Spinal cord (tissue), 10 donors: ENCODE measurements at regions not wholly inside any gene's neighbourhood (a gene's known extent, or its start where the extent isn't known, plus 50 kb on each side); places are given as distances from the start of the nearest gene placed in this dataset. TPM values are rescaled to one million over a fixed set of nuclear protein-coding genes. Genes with fewer than 3 reads are reported as not detected.
A peak's percentile ranks its signal among the peaks of the same experiment; 100 is the strongest.

ENCODE experiments used
- DNase-seq, 6 donors: peaks; one replicate each; pipeline versions ENCODE4 v3.0.0 to v3.0.0-alpha.2; 2013 to 2015; ENCODE audit warnings: low spot score in 6 of 6, low read depth in 4 of 6
- H3K27ac ChIP-seq: one replicate; pipeline ENCODE4 v1.5.1; 2013; ENCODE audit warnings: low read depth, low read length, control low read depth
- H3K27me3 ChIP-seq: one replicate; pipeline ENCODE4 v1.6.1; 2013; ENCODE audit warnings: low read length; ENCODE audit not compliant: control insufficient read depth, insufficient read depth
- H3K36me3 ChIP-seq: one replicate; pipeline ENCODE4 v1.6.1; 2013; ENCODE audit warnings: low read length; ENCODE audit not compliant: control insufficient read depth, insufficient read depth
- H3K4me1 ChIP-seq: one replicate; pipeline ENCODE4 v1.6.1; 2013; ENCODE audit warnings: low read length; ENCODE audit not compliant: control insufficient read depth, insufficient read depth
- H3K4me3 ChIP-seq: one replicate; pipeline ENCODE4 v1.5.1; 2013; ENCODE audit warnings: low read depth, low read length, control low read depth
- H3K9me3 ChIP-seq: one replicate; pipeline ENCODE4 v1.6.1; 2013; ENCODE audit warnings: low read length; ENCODE audit not compliant: control insufficient read depth, insufficient read depth
- WGBS: methylation state at CpG from one replicate; pipeline ENCODE4 v1.1.5; 2013; ENCODE audit warnings: missing lambda C conversion rate; ENCODE audit not compliant: insufficient coverage; 5-methylcytosine and 5-hydroxymethylcytosine counted together
- small RNA-seq: library from RNA; depleted of rRNA; stranded (forward); fragments of <200 nt; gene quantifications from one replicate; pipeline ENCODE3, GENCODE V24; 2014; ENCODE audit warnings: low replicate concordance
- donor health status: healthy.

DNA sequence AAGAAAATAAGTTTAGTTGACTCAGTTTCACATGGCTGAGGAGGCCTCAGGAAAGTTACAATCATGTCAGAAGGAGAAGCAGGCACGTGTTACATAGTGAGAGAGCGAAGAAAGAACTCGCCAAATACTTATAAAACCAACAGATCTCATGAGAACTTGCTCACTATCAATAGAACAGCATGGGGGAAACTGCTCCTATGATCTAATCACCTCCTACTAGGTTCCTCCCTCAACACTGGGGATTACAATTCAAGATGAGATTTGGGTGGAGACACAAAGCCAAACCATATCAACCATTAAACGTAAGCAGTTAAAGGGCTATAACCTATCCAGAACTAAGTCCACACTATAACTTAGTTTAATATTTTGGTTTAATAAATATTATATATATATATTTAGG lies 113.8 kb upstream of the ADGRL3 start:
- Histone ChIP-seq H3K4me3 (no peak overlapping the region), H3K9me3 (no peaks in the 10 kb centered on the region), H3K27ac (no peak overlapping the region), H3K36me3 (no peaks in the 10 kb centered on the region), H3K27me3 (no peaks in the 10 kb centered on the region), H3K4me1 (no peaks in the 10 kb centered on the region)
- DNase-seq = no peak
- no CpG with 5 or more reads among the region's 4 CpGs for WGBS

DNA sequence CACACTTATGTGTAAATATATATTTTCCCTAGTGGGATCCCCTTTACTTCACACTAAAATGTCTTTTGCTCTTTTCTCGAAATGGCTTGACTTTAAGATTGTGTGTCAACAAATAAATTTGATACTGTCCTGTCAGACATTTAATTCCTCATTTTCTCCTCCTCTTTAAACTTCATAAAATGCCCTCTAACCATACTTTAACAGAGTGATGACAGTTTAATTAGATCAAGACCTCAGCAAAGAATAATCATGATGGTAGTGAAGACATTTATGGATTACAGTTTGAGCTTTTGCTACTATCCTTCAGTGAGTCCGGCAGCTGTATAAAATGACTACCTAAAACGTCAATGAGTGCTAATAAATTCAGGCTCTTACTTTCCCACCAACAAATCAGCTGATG lies 113.1 kb upstream of the ADGRL3 start:
- no CpG with 5 or more reads among the region's 3 CpGs for WGBS
- Histone ChIP-seq H3K27ac (no peak overlapping the region), H3K36me3 (no peaks in the 10 kb centered on the region), H3K9me3 (no peaks in the 10 kb centered on the region), H3K4me3 (no peak overlapping the region), H3K4me1 (no peaks in the 10 kb centered on the region), H3K27me3 (no peaks in the 10 kb centered on the region)
- DNase-seq = no peak

- DNase-seq = no peak
- Histone ChIP-seq H3K4me1 (no peaks in the 10 kb centered on the region), H3K36me3 (no peaks in the 10 kb centered on the region), H3K9me3 (no peaks in the 10 kb centered on the region), H3K27ac (no peak overlapping the region), H3K27me3 (no peaks in the 10 kb centered on the region), H3K4me3 (no peak overlapping the region)
- WGBS = 93% methylated on average over 5 of the region's 6 CpGs
Observed at GRCh38 chr4:61094854-61095598, 105.1 kb upstream of the ADGRL3 start.

- 21% methylated on average over 2 of the region's 3 CpGs for WGBS
- DNase-seq = peak in 4 of 6 donors; percentile 2 to 40 (median 21)
Observed at GRCh38 chr4:61128682-61129081, 71.4 kb upstream of the ADGRL3 start.

DNA sequence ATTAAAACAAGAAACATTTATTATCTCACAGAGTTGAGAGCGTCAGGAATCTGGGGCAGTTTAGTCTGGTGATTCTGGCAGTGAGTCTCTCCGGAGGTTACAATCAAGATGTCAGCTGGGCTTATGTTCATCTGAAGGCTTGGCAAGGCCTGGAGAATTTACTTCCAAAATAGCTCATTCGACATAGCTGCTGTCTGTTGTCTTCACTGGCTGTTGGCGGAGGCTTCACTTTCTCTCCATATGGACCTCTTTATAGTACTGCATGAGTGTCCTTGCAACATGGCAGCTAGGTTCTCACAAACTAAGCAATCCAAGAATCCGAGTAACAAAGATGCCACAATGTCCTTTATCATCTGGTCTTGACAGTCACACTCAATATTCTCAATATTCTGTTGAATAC lies 70.2 kb upstream of the ADGRL3 start:
- H3K4me3 ChIP-seq = no peak overlapping the region
- H3K27ac ChIP-seq = no peak overlapping the region
- H3K4me1 ChIP-seq = no peaks in the 10 kb centered on the region
- no peaks in the 10 kb centered on the region for H3K9me3 ChIP-seq
- peak in 1 of 6 donors; percentile 74 for DNase-seq
- H3K27me3 ChIP-seq = no peaks in the 10 kb centered on the region
- 69% methylated on average over 5 of the region's 5 CpGs for WGBS
- H3K36me3 ChIP-seq = no peaks in the 10 kb centered on the region

More at GRCh38 chr4:61128682-61129081, 71.4 kb upstream of the ADGRL3 start:
- Histone ChIP-seq H3K27ac (no peak overlapping the region), H3K9me3 (peaks cover 5% of the 10 kb centered on the region), H3K36me3 (no peaks in the 10 kb centered on the region), H3K4me3 (no peak overlapping the region), H3K4me1 (no peaks in the 10 kb centered on the region), H3K27me3 (no peaks in the 10 kb centered on the region)

DNA sequence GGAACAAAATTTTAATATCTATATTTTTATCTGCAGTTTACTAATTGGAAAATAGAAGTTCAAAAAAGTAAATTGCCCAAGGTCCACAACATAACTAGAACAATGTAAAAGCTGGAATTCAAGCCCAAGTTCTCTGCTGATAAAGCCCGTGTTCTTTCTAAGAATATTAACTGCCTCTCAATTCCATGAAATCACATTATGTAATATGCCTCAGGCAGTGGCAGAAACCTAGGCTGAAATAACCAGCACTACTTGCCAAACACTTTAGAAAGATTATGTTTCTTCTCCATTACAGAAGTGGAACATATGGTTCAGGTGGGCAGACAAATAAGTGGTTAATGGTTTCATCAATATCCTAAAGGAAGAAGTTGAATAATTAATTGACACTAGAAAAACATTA lies 56.7 kb upstream of the ADGRL3 start:
- Histone ChIP-seq H3K27ac (no peak overlapping the region), H3K4me3 (no peak overlapping the region), H3K27me3 (no peaks in the 10 kb centered on the region), H3K4me1 (no peaks in the 10 kb centered on the region), H3K36me3 (no peaks in the 10 kb centered on the region), H3K9me3 (no peaks in the 10 kb centered on the region)
- no CpG with 5 or more reads among the region's 1 CpG for WGBS
- no peak for DNase-seq

- no peak overlapping the region for H3K4me3 ChIP-seq
- no peak overlapping the region for H3K27ac ChIP-seq
- H3K4me1 ChIP-seq = no peaks in the 10 kb centered on the region
- no peaks in the 10 kb centered on the region for H3K27me3 ChIP-seq
- no peaks in the 10 kb centered on the region for H3K36me3 ChIP-seq
- DNase-seq = no peak
- H3K9me3 ChIP-seq = no peaks in the 10 kb centered on the region
Observed at GRCh38 chr4:61149278-61149677, 50.8 kb upstream of the ADGRL3 start.

Small RNA genes lying in the stretch of these regions (small RNA-seq; reads per million reads assigned to genes)
- gene MIR548AG1 (not detected), gene RF00019 (not detected), gene RNU6-1325P (not detected)
